ENCODE measurements at regions not wholly inside any gene's neighbourhood (a gene's known extent, or its start where the extent isn't known, plus 50 kb on each side); places are given as distances from the start of the nearest gene placed in this dataset.

GRCh38 chr2:219828127-219828526, 200.7 kb downstream of the SLC4A3 start:
- Histone ChIP-seq H3K27me3 (replicated peaks; ENCODE audit: insufficient read depth) (no peaks in the 10 kb centered on the region), H3K9me3 (no peaks in the 10 kb centered on the region), H3K4me1 (replicated peaks) (no peaks in the 10 kb centered on the region), H3K4me3 (no peak overlapping the region), H3K36me3 (no peaks in the 10 kb centered on the region), H3K27ac (no peak overlapping the region)
- DNase-seq (ENCODE audit: low spot score) = no peak
- 78% methylated on average over 5 of the region's 5 CpGs for WGBS
- intact Hi-C loops (cut with DNase I) = no loop called here
- TF ChIP-seq POLR2AphosphoS5 (IDR thresholded peaks at IDR 0.05) = no peak
- TF ChIP-seq POLR2A (IDR thresholded peaks at IDR 0.05) = no peak
- TF ChIP-seq CTCF (IDR thresholded peaks at IDR 0.05) = no peak

- H3K9me3 ChIP-seq = no peaks in the 10 kb centered on the region
- no peaks in the 10 kb centered on the region for H3K4me1 ChIP-seq (replicated peaks)
- H3K27me3 ChIP-seq (replicated peaks; ENCODE audit: insufficient read depth) = no peaks in the 10 kb centered on the region
- 88% methylated on average over 20 of the region's 20 CpGs for WGBS
- H3K36me3 ChIP-seq = no peaks in the 10 kb centered on the region
- intact Hi-C loops (cut with DNase I) = no loop called here
- TF ChIP-seq POLR2A (IDR thresholded peaks at IDR 0.05) (no peak), CTCF (IDR thresholded peaks at IDR 0.05) (no peak), POLR2AphosphoS5 (IDR thresholded peaks at IDR 0.05) (no peak)
- DNase-seq (ENCODE audit: low spot score) = no peak
- no peak overlapping the region for H3K4me3 ChIP-seq
- no peak overlapping the region for H3K27ac ChIP-seq
Observed at GRCh38 chr2:219829667-219830352, 202.4 kb downstream of the SLC4A3 start.

GRCh38 chr2:219830353-219830738, 202.9 kb downstream of the SLC4A3 start:
- 95% methylated on average over 5 of the region's 5 CpGs for WGBS
- no peaks in the 10 kb centered on the region for H3K9me3 ChIP-seq
- no peak for DNase-seq (ENCODE audit: low spot score)
- no peaks in the 10 kb centered on the region for H3K4me1 ChIP-seq (replicated peaks)
- H3K4me3 ChIP-seq = no peak overlapping the region
- no peaks in the 10 kb centered on the region for H3K36me3 ChIP-seq
- H3K27ac ChIP-seq = no peak overlapping the region
- no peak for TF ChIP-seq POLR2AphosphoS5 (IDR thresholded peaks at IDR 0.05)
- no peak for TF ChIP-seq CTCF (IDR thresholded peaks at IDR 0.05)
- TF ChIP-seq POLR2A (IDR thresholded peaks at IDR 0.05) = no peak
- intact Hi-C loops (cut with DNase I) = no loop called here
- H3K27me3 ChIP-seq (replicated peaks; ENCODE audit: insufficient read depth) = no peaks in the 10 kb centered on the region

- intact Hi-C loops (cut with DNase I) = no loop called here
- Histone ChIP-seq H3K27me3 (replicated peaks; ENCODE audit: insufficient read depth) (peaks cover 1% of the 10 kb centered on the region), H3K4me3 (no peak overlapping the region), H3K36me3 (no peaks in the 10 kb centered on the region), H3K27ac (no peak overlapping the region), H3K4me1 (replicated peaks) (no peaks in the 10 kb centered on the region), H3K9me3 (no peaks in the 10 kb centered on the region)
- WGBS = 92% methylated on average over 2 of the region's 2 CpGs
- TF ChIP-seq POLR2AphosphoS5 (IDR thresholded peaks at IDR 0.05) (no peak), POLR2A (IDR thresholded peaks at IDR 0.05) (no peak), CTCF (IDR thresholded peaks at IDR 0.05) (no peak)
- DNase-seq (ENCODE audit: low spot score) = no peak
Observed at GRCh38 chr2:219831957-219832356, 204.5 kb downstream of the SLC4A3 start.

- Histone ChIP-seq H3K36me3 (no peaks in the 10 kb centered on the region), H3K4me1 (replicated peaks) (no peaks in the 10 kb centered on the region), H3K4me3 (no peak overlapping the region), H3K27me3 (replicated peaks; ENCODE audit: insufficient read depth) (peaks cover 1% of the 10 kb centered on the region), H3K9me3 (no peaks in the 10 kb centered on the region), H3K27ac (no peak overlapping the region)
- intact Hi-C loops (cut with DNase I) = no loop called here
- no peak for DNase-seq (ENCODE audit: low spot score)
- TF ChIP-seq POLR2A (IDR thresholded peaks at IDR 0.05) (no peak), POLR2AphosphoS5 (IDR thresholded peaks at IDR 0.05) (no peak)
- WGBS = 94% methylated on average over 1 of the region's 1 CpG
Observed at GRCh38 chr2:219832904-219833303, 205.5 kb downstream of the SLC4A3 start.
